Esophagus mucosa (tissue), 1 donor: ENCODE measurements at regions not wholly inside any gene's neighbourhood (a gene's known extent, or its start where the extent isn't known, plus 50 kb on each side); places are given as distances from the start of the nearest gene placed in this dataset.
"Not testable (repeated sequence)": the region's sequence is repeated elsewhere in the genome, so short reads cannot be mapped to it uniquely, and the experiment has no call there.

Experiments
- ATAC-seq: fragments of 200-7000 bp; cut with Tn5 transposase; one replicate; pipeline ENCODE4 v1.9.1; 2020
- donor health status: DM: yes; HTN: yes; CAD: no.

DNA sequence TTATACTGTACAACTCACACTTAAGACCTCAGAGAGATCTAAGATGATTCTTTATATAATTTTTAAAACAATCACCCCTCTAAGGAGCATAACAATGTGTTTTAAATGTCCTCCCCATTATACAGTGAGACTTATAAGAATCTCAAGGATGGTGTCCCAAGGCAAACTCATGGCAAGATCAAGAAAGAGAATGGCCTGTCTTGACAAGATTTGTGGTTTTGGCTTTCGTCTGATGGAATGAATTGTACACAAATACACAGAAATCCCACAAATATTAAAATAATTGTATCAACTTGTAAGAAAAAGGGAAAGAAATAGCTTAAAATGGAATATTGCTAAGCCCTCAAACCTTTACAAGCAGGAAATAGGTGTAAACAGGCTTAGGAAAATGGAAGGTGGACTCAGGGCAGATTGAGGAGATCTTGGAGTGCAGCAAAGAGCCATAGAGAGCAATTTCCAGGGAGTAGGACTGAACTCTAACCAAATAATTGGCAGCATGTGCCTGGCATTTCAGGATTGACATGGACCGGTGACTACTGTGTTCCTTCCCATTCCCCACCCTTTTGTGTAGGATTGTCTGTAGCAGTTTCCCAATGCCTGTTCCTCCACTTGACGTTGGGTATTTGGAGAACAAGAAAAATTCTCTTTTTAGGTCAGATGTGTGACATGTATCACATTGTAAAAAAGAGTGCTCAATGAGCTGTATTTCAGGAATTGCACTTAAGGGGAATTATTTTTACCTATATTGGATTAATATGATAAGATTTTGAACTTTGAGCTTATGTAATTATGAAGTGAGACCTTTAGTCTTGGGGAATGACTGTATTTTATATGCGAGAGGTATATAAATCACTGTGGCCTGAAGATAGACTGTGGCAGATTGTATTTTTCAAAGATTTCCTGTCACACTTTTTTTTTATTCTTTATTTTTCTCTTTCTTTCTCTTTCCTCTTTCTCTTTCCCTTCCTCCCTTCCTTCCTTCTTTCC, 317.8 kb upstream of the SLITRK3 start:
- ATAC-seq: no peak

DNA sequence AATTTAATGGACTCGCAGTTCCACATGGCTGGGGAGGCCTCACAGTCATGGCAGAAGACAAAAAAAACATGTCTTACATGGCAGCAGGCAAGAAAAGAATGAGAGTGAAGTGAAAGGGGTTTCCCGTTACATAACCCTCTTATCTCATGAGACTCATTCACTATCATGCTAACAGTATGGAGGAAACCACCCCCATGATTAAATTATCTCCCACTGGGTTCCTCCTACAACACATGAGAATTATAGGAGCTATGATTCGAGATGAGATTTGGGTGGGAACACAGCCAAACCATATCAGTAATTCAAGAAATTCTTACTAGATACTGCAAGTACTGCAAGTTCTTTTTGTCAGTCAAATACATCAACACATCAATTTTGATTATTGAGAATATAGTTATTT, 311.4 kb upstream of the SLITRK3 start:
- ATAC-seq: no peak

DNA sequence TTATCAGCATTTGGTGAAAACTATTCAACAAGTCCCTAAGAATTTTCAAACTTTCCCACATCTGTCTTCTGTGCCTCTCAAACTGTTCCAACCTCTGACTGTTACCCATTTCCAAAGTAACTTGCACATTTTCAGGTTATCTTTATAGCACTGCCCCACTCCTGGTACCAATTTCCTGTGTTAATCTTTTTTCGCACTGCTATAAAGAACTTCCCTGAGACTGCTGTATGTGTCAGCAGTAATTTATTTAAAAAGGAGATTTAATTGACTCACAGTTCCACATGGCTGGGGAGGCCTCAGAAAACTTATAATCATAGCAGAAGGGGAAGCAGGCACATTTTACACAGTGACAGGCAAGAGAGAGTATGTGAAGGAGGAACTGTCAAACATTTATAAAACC, 310.9 kb upstream of the SLITRK3 start:
- no peak for ATAC-seq

DNA sequence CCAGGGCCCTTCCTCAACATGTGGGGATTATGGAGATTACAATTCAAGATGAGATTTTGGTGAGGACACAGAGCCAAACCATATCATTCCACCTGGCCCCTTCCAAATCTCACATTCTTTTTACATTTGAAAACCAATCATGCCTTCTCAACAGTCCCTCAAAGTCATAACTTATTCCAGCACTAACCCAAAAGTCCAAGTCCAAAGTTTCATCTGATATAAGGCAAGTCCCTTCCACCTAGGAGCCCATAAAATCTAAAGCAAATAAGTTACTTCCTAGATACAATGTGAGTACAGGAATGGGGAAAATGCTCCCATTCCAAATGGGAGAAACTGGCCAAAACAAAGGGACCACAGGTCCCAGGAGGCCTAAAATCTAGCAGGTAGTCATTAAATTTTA, 309.5 kb upstream of the SLITRK3 start:
- no peak for ATAC-seq

DNA sequence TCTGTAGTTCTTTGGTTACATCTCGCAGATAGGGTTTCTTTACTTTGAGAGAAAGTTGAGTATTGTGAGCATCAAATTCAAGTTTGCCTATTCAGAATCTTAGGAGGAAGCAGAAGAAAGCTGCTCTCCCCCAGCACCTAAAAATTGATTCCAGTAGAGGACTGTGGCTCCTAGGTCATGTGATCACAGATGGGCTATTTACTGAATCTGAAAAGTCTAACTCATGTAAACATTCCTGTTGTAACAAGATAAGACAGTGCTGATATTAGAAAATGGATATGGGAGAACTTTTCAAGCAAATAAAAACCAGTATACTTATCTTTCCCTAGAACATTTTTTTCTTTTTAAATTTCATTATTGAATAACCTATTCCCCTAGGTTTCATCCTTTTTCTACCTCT, 308.4 kb upstream of the SLITRK3 start:
- no peak for ATAC-seq

DNA sequence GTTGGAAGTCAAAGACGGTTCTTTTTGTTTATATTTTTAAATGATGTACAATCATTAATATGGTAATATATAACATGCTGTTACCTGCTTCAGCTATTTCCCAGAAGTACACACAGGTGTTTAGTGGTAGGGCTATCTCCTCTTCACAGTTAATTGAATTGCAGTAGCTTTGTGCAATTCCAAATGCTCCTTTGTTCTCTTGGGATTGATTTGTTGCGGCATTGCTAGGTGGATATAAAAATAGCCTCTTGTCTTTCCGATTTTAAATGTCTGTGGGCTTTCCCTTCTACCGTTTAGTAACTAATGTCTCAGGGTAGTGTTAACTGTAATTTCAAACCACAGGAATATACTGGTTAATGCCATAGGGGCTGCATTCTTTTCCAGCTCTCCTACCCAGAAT, 307.6 kb upstream of the SLITRK3 start:
- no peak for ATAC-seq

DNA sequence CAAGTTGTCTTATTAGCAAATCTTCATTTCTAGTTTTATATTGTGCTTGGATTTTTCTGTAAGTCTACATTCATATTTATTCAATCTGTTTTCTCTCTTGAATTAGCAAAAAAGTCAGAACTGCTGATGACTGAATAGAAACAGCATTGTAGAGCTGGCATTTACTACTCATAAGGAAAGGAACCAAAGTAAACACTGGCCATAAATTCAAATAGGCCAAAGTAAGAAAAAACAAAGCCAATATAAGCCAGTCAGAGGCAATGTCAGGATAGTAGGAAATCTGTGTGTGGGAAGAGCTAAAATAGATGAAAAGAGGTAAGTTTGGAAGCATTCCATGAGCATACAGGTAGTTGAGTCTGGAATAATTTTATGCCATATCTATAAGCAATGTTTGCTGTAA, 307.2 kb upstream of the SLITRK3 start:
- no peak for ATAC-seq

DNA sequence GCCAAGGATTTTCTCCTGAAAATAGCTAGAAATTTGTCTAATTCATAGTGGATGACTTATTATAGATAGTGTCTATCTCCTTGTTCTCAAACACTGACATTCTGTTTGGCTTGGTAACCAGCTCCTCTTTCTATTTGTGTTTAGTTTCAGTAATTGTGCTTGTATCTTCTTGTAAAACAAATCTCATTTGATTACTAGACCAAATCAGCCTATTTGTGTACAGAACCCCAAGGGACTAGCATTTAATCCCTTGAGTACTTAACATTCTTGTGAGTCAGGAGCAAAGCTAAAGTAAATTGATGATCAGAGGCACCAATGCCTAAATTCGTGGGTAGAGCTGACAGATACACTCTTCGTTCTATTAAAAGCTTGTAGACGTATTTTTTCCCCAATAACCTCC, 306.5 kb upstream of the SLITRK3 start:
- ATAC-seq: no peak

DNA sequence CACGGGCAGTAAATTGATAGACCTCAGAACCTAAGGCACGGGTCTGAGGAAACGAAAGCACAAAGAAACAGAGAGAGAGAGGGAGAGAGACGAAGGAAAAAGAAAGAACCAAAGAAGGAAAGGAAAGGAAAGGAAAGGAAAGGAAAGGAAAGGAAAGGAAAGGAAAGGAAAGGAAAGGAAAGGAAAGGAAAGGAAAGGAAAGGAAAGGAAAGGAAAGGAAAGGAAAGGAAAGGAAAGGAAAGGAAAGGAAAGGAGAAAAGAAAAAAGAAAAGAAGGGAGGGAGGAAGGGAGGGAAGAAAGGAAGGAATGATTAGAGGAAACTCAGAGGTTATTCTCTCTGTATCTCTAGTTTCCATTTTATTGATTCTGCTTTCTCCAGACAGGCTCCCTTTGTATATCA, 302.6 kb upstream of the SLITRK3 start:
- not testable (repeated sequence) for ATAC-seq

DNA sequence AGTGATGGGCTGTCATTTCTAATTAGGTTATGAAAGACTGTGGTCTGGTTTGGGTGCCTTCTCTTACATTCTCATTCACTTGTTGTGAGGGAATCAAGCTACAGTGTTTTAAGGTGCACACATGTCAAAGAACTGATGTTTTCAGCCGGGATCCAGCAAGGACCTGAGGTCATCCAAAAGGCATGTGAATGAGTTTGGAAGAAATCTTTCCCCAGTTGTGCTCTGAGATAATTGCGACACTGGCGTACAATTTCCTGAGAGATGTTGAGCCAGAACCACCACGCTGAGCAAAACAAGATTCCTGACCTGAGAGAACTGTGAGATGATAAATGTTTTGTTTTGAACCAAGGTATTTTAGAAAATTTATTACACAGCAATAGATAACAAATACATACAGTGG, 295.3 kb upstream of the SLITRK3 start:
- no peak for ATAC-seq

DNA sequence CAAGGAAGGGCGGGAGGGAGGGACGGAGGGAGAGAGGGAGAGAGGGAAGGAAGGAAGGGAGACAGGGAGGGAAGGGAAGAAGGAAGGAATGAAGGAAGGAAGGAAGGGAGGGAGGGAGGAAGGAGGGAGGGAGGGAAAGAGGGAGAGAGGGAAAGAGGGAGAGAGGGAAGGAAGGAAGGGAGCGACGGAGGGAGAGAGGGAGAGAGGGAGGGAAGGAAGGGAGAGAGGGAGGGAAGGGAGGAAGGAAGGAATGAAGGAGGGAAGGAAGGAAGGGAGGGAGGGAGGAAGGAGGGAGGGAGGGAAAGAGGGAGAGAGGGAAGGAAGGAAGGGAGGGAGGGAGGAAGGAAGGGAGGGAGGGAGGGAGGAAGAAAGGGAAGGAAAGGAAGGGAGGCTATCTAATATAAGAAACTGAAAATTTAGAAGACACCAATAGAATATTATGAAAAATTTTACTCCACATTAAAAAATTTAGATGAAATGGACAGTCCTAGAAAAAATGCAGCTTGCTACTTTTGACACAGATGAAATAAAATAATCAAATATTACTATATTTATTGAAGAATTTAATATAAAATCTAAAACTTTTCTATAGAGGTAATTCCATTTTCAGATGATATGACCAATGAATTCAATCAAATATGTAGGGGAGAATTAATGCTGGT, 280.3 kb upstream of the SLITRK3 start:
- ATAC-seq: no peak

DNA sequence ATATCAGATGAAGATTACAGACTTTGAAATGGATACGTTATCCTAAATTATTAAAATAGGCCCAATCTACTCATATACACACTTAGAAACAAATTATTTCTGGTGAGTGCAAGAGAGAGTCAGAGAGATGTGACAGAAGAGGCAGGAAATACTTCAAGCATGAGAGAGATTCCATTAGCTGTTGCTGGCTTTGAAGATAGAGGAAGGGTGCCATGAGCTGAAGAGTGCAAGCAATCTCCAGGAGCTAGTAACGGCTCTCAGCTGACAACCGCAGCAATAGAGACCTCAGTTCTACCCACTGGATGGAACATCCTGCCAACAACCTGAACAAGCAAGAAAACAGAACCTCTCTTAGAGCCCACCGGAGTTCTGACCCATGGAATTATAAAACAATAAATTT, 270.7 kb upstream of the SLITRK3 start:
- no peak for ATAC-seq

DNA sequence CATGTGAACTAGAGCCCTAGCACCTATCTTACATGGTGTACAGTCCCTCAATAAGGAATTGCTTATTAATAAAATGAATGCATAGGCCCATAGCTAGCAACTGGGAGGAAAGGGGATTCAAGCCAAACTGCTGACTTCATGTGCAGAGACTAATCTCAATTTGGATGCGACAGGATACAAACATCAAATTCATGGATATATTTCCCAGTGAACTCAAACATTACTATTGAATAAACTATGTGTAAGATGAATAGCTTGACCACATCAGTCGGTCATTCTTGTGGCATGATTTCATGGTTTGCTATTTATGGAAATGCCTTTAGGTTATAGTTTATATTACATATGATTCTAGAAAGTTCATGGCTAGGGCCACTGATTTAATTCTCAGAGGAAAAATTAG, 268.6 kb upstream of the SLITRK3 start:
- no peak for ATAC-seq

DNA sequence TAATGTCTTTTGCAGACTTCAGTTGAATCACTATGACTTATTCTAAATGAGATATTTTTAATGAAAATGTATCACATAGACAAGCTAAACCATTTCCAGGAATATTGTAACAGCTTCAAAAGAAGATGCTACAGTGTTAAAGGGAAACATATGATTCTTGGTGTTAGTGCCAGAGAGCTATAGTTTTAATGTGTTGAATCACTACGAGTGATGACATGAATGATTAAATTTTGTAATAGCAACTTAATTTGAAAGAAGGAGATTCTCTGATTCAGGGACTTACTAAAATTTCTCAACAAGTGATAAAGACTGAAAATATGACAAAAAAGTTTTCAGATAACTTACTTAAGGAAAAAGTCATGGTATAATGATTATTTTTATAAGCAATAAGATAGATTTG, 267.3 kb upstream of the SLITRK3 start:
- ATAC-seq: no peak

DNA sequence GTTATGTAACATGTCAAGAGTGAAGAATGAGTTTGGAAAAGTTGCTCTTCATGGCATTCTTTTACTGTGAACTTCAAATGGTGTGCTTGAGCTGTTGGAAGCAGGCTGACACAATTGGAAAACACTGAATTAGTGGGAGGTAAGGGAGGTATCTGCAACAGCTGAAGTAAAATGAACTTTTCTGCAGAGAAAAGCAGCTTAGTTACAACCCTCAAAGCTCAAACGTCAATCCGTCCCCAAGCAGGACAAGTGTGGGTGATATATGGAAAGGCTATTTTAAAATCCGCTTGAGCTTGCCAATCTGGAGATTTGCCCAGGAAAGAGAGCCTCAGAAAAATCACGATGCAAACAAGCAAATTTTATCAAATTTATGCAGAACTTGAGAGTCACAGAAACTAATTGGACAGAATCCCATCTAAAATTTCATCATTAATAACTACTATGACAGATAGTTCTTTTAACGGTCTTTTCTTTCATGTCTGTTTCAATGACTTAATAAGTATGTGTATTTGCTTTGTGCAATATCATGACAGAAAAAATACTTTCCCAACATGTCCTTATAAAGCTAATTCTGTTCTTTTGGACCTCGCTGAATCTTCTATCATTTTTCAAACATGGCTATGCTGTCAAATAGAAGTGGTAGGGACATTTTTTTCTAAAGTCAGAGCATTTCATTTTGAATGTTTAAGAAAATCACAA, 266.6 kb upstream of the SLITRK3 start:
- ATAC-seq: no peak

DNA sequence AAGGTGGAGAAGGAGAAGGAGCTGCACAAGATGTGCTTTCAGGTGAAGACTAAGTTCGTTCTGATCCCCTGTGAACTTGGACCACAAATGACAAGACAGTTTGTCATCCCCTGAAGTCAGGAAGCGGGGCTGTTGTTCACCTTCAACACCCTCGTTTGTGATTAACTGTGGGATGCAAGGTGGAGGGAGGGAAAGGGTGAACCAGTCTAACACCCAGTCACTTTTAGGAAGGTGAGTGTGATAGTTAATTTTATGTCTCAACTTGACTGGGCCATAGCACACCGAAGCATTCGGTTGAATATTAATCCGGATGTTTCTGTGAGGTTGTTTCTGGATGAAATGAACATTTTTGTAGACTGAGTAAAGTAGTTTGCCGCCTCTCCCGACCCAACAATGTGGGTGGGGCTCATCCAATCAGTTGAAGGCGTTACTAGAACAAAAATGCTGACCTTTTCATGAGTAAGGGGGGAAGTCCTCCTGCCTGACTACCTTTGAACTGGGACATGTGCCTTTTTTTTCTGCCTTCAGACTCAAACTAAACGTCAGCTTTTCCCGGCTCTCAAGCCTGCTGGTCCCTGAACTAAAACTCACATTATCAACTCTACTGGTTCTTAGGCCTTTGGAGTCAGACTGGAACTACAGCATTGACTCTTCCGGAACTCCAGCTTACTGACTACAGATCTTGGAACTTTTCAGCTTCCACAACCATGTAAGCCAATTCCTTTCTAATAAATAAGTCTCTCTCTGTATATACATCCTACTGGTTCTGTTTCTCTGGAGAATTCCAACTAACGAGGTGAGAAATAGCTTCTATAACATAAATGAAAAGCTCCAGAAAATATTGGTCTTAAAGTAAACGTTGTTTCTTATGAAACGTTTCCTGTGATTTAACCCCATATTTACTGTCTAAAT, 264.0 kb upstream of the SLITRK3 start:
- no peak for ATAC-seq

DNA sequence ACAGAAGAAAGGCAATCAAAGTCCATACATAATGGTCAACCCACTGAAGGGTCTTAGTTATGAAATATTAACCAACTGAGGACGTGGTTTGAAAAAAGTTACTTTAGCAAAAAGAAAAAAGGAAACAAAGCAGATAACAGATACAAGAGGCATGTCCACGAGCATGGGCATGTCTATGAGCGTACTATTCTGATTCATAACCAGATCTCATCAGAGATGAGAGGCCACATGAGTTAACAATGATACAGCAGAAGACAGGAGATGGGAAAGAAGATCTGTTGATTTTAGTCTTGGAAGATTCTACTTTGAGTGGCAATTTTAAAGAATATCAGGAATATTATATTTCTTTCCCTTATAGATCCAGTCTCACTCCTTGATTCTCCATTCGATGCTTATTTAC, 262.9 kb upstream of the SLITRK3 start:
- ATAC-seq: no peak

DNA sequence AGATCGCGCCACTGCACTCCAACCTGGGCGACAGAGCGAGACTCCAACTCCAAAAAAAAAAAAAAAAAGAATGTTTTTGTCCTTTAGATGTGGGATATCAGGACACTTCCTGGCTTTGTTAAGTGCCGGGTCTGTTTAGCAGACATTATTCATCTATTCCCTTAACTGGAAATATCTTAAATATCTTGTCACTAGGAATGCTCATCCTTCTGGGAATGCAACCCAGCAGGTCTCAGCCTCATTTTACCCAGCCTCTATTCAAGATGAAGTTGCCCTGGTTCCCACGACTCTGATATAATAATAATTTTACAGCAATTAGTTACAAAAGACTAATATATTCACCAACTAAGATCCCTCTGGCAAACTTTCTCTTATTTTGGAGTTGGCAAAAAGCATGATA, 260.9 kb upstream of the SLITRK3 start:
- ATAC-seq: no peak

DNA sequence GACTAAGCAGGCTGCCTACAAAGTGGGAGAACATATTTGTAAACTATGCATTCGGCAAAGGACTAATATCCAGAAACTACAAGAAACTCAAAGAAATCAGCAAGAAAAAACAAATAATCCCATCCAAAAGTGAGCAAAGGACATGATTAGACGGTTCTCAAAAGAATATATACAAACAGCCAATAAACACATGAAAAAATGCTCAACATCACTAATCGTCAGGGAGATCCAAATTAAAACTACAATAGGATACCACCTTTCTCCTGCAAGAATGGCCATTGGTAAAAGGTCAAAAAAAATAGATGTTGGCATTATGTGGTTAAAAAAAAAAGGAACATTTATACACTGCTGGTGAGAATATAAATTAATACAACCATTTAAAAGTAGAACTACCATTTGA, 259.6 kb upstream of the SLITRK3 start:
- no peak for ATAC-seq

DNA sequence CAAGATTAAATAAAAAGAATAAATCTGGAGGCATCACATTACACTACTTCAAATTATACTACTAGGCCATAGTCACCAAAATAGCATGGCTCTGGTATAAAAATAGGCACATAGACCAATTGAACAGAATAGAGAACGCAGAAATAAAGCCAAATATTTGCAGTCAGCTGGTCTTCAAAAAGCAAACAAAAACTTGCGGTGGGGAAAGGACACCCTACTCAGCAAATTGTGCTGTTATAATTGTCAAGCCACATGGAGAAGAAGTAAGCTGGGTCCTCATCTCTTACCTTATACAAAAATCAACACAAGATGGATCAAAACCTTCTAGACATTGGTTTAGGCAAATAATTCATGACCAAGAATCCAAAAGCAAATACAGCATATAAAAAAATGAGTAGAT, 259.2 kb upstream of the SLITRK3 start:
- ATAC-seq: no peak

DNA sequence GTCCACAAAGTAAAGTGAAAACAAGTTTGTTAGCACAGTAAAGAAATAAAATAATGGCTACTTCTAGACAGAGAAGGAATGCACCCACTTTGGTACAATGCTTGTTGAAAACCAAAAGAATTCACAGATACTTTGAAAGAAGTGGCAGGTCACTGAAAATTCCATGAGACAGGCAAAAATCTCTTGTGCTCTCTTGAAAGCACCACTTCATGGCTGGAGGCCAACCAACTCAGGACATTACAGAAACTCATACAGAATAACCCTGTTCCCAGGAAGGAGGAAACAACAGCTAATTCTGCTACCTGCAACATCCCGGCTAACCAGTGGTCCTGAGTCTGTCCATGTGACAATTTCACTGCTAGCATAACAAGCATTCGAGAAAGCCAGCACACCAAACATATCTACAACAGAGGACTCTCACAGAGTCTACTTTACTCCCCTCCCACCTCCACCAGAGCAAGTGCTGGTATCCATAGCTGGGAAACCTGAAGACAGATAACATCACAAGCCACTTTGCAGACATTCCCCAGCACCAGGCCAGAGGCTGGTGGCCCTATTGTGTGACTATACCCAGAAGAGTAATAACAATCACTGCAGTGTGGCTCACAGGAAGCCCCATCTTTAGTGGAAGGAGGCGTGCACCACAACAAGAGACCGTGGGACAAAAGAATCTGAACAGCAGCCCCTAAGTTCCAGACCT, 255.3 kb upstream of the SLITRK3 start:
- ATAC-seq: no peak

DNA sequence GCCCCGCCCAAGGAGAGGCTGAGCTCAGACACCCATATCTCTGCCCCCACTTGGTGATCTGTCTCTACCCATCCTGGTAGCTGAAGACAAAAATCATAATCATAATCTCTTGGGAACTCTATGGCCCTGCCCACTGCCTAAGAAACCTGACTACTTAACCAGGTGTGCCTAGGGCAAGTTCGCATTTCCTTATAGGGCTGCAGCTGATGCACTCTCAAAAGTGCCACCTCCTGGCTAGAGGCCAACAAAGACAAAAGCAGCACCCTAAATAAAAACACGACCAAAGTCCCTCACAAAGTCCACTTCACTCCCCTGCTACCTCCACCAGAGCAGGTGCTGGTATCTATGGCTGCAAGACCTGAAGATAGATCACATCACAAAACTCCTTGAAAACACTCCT, 250.4 kb upstream of the SLITRK3 start:
- no peak for ATAC-seq
